Fibroblast of the aortic adventitia (primary cell): ENCODE measurements at regions not wholly inside any gene's neighbourhood (a gene's known extent, or its start where the extent isn't known, plus 50 kb on each side); places are given as distances from the start of the nearest gene placed in this dataset.

Source experiments
- DNase-seq: peaks from one replicate; pipeline ENCODE4 v3.0.0-alpha.2; 2010; ENCODE audit warnings: low read depth
- H3K4me3 ChIP-seq: 2 replicates; pipeline ENCODE4 v1.5.1; 2011; ENCODE audit warnings: low read depth, mild to moderate bottlenecking, control low read depth, low read length, moderate library complexity
- CTCF ChIP-seq: IDR thresholded peaks from 2 replicates; pipeline ENCODE4 v1.5.1; 2011; ENCODE audit warnings: mild to moderate bottlenecking, low read length, control low read depth, inconsistent platforms; ENCODE audit not compliant: insufficient read depth

GRCh38 chr4:126547352-126547751, 1085.4 kb upstream of the INTU start:
- DNase-seq, result no peak
- no peak overlapping the region for H3K4me3 ChIP-seq
- TF ChIP-seq CTCF, result no peak

GRCh38 chr4:126548890-126549289, 1083.9 kb upstream of the INTU start:
- no peak for DNase-seq
- H3K4me3 ChIP-seq, result no peak overlapping the region
- no peak for TF ChIP-seq CTCF

- no peak for TF ChIP-seq CTCF
Measured at GRCh38 chr4:126552321-126552720, 1080.4 kb upstream of the INTU start.

GRCh38 chr4:126553248-126553647, 1079.5 kb upstream of the INTU start:
- TF ChIP-seq CTCF, result no peak
- no peak for DNase-seq
- no peak overlapping the region for H3K4me3 ChIP-seq

More at GRCh38 chr4:126552321-126552720, 1080.4 kb upstream of the INTU start:
- no peak overlapping the region for H3K4me3 ChIP-seq
- DNase-seq, result no peak

GRCh38 chr4:126558596-126558995, 1074.2 kb upstream of the INTU start:
- no peak overlapping the region for H3K4me3 ChIP-seq
- no peak for TF ChIP-seq CTCF
- DNase-seq, result no peak

- no peak for TF ChIP-seq CTCF
- no peak overlapping the region for H3K4me3 ChIP-seq
- no peak for DNase-seq
Measured at GRCh38 chr4:126559961-126560360, 1072.8 kb upstream of the INTU start.

GRCh38 chr4:126560794-126561193, 1072.0 kb upstream of the INTU start:
- DNase-seq, result no peak

More at GRCh38 chr4:126560794-126561193, 1072.0 kb upstream of the INTU start:
- H3K4me3 ChIP-seq, result no peak overlapping the region
- TF ChIP-seq CTCF, result no peak
